ENCODE measurements at regions not wholly inside any gene's neighbourhood (a gene's known extent, or its start where the extent isn't known, plus 50 kb on each side); places are given as distances from the start of the nearest gene placed in this dataset.

DNA sequence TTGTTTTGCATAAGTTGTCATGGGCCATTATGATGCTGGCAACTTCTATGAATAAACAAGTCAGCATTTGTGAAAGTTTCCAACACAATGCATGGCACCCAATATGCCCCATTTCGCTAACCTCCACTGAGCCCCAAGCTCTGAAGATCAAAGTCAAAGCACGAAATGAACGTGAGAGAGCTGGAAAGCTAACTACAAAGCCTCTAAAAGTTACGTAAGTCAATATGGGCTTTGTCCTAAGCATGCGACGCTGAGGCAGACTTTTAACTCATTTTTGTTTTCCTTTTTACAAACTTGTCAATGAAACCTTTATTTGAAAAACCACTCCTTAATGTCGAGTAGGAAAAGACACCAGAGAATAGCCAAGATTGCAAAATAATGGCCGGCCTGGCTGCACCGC, 131.6 kb upstream of the NUDT7 start (continued):
- TF ChIP-seq TAF7 (optimal IDR thresholded peaks at IDR 0.05; ENCODE audit: borderline replicate concordance, low read depth, low read length) (no peak), BACH1 (IDR thresholded peaks at IDR 0.05; ENCODE audit: low read length) (no peak)

Data from H1 (cell line).